ENCODE measurements at regions not wholly inside any gene's neighbourhood (a gene's known extent, or its start where the extent isn't known, plus 50 kb on each side); places are given as distances from the start of the nearest gene placed in this dataset.

DNA sequence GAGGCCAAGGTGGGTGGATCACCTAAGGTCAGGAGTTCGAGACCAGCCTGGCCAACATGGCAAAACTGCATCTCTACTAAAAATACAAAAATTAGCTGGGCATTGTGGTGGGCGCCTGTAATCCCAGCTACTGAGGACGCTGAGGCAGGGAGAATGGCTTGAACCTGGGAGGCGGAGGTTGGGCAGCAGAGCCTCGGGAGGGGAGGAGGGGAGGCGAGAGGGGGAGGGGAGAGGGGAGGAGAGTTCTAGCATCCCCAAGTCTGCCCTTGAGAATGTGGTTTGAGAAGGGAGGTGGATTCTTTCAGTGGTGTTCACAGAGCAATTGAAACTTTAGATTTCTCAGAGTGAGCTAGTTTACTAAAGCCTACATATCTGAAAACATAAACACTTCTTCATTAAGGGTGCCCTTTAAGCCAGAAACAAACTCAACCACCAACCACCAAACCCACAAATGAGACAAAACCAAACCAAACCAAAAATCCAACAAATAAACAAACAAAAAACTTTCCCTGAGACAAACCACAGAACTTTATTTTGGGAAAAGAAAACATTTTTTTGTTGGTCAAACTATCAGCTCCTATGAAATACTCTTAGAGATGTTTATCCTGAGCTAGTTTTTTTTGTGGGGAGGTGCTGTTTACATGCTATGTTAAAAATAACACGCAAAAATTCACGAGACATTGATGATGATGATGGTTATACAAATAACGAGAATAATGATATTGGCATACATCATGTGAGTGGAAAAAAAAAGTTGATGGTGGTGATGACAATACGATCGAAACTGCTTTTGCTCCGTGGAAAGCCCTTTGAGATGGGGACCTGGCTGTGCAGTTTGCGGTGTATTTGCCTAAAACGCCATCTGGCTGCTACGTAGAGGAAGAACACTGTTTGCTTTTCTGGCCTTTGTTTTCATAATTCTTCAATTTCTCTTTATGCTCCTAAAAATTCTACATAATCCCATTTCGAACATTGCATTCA, 98.2 kb upstream of the PRKX start (continued):
- TF ChIP-seq REST (IDR thresholded peaks at IDR 0.05; ENCODE audit: borderline replicate concordance), result peak; percentile 62; the same call in 1 of the 2 replicates
- no peak for TF ChIP-seq REST (CRISPR knock-in tag; IDR thresholded peaks at IDR 0.05; ENCODE audit: low read depth)
- no peak for TF ChIP-seq ZNF639 (CRISPR knock-in tag; conservative IDR thresholded peaks at IDR 0.05 in 1 of 2, IDR thresholded peaks at IDR 0.05 in 1 of 2)
- TF ChIP-seq, protein P1, sequence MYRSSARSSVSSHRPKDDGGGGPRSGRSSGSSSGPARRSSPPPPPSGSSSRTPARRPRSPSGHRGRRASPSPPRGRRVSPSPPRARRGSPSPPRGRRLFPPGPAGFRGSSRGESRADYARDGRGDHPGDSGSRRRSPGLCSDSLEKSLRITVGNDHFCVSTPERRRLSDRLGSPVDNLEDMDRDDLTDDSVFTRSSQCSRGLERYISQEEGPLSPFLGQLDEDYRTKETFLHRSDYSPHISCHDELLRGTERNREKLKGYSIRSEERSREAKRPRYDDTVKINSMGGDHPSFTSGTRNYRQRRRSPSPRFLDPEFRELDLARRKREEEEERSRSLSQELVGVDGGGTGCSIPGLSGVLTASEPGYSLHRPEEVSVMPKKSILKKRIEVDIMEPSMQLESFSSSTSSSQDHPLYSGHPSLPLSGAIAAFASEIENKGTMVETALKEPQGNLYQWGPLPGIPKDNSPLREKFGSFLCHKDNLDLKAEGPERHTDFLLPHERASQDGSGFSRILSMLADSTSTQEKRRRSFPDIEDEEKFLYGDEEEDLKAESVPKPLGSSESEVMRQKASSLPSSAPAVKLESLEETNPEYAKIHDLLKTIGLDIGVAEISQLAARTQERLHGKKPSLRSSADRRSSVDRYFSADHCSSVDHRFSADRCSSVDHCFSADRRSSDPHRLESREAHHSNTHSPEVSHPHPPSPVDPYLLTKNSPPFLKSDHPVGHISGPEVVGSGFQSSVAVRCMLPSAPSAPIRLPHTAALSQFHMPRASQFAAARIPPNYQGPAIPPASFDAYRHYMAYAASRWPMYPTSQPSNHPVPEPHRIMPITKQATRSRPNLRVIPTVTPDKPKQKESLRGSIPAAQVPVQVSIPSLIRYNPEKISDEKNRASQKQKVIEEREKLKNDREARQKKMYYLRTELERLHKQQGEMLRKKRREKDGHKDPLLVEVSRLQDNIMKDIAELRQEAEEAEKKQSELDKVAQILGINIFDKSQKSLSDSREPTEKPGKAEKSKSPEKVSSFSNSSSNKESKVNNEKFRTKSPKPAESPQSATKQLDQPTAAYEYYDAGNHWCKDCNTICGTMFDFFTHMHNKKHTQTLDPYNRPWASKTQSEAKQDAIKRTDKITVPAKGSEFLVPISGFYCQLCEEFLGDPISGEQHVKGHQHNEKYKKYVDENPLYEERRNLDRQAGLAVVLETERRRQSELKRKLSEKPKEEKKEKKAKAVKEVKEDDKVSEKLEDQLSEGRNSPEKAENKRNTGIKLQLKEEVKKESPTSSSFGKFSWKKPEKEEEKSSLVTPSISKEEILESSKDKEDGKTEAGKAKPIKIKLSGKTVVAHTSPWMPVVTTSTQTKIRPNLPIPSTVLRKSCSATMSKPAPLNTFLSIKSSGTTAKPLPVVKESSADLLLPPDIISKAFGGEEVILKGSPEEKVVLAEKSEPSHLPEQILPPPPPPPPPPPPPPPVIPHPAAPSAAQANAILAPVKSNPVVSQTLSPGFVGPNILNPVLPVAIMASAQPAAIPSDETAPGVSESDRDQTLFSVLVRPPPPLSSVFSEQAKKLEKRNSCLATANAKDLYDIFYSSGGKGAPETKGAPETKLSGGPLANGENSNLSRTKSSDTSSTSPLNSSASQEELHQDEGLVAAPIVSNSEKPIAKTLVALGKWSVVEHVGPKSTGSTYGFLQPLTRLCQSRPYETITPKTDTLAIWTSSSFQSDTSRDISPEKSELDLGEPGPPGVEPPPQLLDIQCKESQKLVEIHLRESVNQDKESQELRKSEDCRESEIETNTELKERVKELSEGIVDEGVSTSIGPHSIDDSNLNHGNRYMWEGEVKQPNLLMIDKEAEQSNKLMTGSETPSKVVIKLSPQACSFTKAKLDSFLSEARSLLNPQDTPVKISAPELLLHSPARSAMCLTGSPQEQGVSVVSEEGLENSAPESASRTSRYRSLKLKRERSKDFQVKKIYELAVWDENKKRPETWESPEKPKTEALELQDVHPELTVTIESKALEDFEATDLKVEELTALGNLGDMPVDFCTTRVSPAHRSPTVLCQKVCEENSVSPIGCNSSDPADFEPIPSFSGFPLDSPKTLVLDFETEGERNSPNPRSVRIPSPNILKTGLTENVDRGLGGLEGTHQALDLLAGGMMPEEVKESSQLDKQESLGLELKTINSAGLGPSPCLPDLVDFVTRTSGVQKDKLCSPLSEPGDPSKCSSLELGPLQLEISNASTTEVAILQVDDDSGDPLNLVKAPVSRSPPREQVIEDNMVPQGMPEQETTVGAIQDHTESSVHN (IDR thresholded peaks at IDR 0.05; ENCODE audit: borderline replicate concordance in 1 of 2, low read depth in 1 of 2), result no peak
